ENCODE measurements at regions not wholly inside any gene's neighbourhood (a gene's known extent, or its start where the extent isn't known, plus 50 kb on each side); places are given as distances from the start of the nearest gene placed in this dataset.

DNA sequence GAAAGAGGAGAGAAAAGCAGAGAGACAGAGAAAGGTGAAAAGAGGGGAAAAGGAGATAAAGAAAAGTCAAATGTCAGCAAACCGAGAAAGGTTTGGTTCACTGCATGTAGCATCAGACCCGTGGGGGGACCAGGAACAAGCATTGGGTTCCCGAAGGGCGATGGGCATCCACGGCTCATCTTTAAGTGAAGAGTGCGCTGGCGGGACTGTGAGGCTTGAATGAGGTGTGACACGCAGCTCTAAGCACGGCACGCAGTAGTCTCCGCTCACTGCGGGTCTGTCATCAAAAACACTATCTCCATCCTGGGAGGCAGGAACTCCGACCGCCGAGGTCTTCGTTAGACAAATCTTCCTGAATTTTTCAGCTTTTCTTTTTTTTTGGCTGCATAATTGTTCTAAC, 173.4 kb upstream of the PFKP start:
- no CpG with 5 or more reads among the region's 16 CpGs for WGBS, 2 donors (ENCODE audit: extremely low coverage in 2 of 2, insufficient read length in 2 of 2, insufficient replicate concordance in 1 of 2)
- DNase-seq (ENCODE audit: low spot score), result no peak

DNA sequence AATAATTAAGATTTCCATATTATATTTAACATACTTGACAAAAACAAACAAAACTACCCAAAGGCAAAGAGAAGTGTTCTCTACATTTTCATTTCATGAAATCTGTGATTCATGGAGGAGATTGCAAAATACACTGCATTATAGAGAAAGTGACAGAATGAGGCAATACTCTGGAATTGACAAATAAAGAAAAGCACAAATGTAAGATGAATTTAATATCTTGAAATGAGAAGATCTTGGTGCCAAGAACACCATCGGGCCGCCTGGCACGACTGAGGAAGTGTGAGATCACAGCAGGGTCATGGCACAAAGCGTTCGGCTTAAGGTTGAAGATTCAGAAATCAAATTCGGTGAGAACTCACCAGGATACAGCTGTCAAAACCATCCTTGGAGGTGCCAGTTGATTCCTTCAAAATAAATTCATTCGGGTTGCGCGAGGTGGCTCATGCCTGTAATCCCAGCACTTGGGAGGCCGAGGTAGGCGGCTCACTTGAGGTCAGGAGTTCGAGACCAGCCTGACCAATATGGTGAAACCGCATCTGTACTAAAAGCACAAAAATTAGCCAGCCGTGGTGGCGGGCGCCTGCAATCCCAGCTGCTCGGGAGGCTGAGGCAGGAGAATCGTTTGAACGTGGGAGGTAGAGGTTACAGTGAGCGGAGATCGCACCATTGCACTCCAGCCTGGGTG, 174.0 kb upstream of the PFKP start:
- H3K4me2 ChIP-seq (ENCODE audit: insufficient read depth, low read length, poor library complexity, severe bottlenecking), result no peak overlapping the region
- no peak overlapping the region for H2BK12ac ChIP-seq (ENCODE audit: low read length)
- no peak overlapping the region for H3K18ac ChIP-seq (ENCODE audit: low read length)
- no peak overlapping the region for H3K14ac ChIP-seq (ENCODE audit: low read length)
- no peak overlapping the region for H3K9ac ChIP-seq (ENCODE audit: low read depth, low read length, poor library complexity)
- H3K9me3 ChIP-seq (replicated peaks in 1 of 2; ENCODE audit: control insufficient read depth in 2 of 2, insufficient read depth in 1 of 2, low read depth in 1 of 2, low read length in 2 of 2), result no peaks in the 10 kb centered on the region
- no CpG with 5 or more reads among the region's 21 CpGs for WGBS, 2 donors (ENCODE audit: extremely low coverage in 2 of 2, insufficient read length in 2 of 2, insufficient replicate concordance in 1 of 2)
- H2AK5ac ChIP-seq (ENCODE audit: low read depth, low read length), result no peak overlapping the region
- H2AFZ ChIP-seq (ENCODE audit: low read length), result no peak overlapping the region
- no peak overlapping the region for H4K91ac ChIP-seq (ENCODE audit: low read depth, low read length, poor library complexity)
- H3K4ac ChIP-seq (ENCODE audit: low read length), result no peak overlapping the region
- H3K23ac ChIP-seq (ENCODE audit: low read depth, low read length, poor library complexity), result no peak overlapping the region
- H3K4me1 ChIP-seq (ENCODE audit: control insufficient read depth in 2 of 2, insufficient read depth in 1 of 2, low read depth in 1 of 2, low read length in 2 of 2), result peaks cover 0 to 4% of the 10 kb centered on the region in 2 donors
- H4K8ac ChIP-seq (ENCODE audit: low read depth, low read length), result no peak overlapping the region
- H3K36me3 ChIP-seq (replicated peaks in 1 of 2; ENCODE audit: control insufficient read depth in 2 of 2, insufficient read depth in 2 of 2, low read length in 2 of 2), result no peaks in the 10 kb centered on the region
- H3K4me3 ChIP-seq (ENCODE audit: low read length in 2 of 2), result no peak overlapping the region
- H2BK120ac ChIP-seq (ENCODE audit: low read depth, low read length), result no peak overlapping the region
- no peaks in the 10 kb centered on the region for H3K27me3 ChIP-seq (ENCODE audit: control insufficient read depth in 3 of 3, insufficient read depth in 3 of 3, low read depth in 1 of 3, low read length in 3 of 3)
- no peak overlapping the region for H2BK15ac ChIP-seq (ENCODE audit: low read length)
- no peak overlapping the region for H3K27ac ChIP-seq (replicated peaks; ENCODE audit: low read length)
- no peak overlapping the region for H2BK5ac ChIP-seq (ENCODE audit: low read length)
- no peak for DNase-seq (ENCODE audit: low spot score)
- no peaks in the 10 kb centered on the region for H3K79me1 ChIP-seq (ENCODE audit: low read depth, low read length)

More for the DNA sequence above, 173.4 kb upstream of the PFKP start:
- Histone ChIP-seq H2BK15ac (ENCODE audit: low read length) (peak overlapping the region; percentile 45), H3K4ac (ENCODE audit: low read length) (no peak overlapping the region), H3K27ac (replicated peaks; ENCODE audit: low read length) (no peak overlapping the region), H3K14ac (ENCODE audit: low read length) (no peak overlapping the region), H3K79me1 (ENCODE audit: low read depth, low read length) (no peaks in the 10 kb centered on the region), H3K4me2 (ENCODE audit: insufficient read depth, low read length, poor library complexity, severe bottlenecking) (no peak overlapping the region), H2AK5ac (ENCODE audit: low read depth, low read length) (no peak overlapping the region), H3K9ac (ENCODE audit: low read depth, low read length, poor library complexity) (no peak overlapping the region), H2BK5ac (ENCODE audit: low read length) (no peak overlapping the region), H2BK120ac (ENCODE audit: low read depth, low read length) (no peak overlapping the region), H2BK12ac (ENCODE audit: low read length) (no peak overlapping the region), H4K8ac (ENCODE audit: low read depth, low read length) (no peak overlapping the region), H3K36me3 (replicated peaks in 1 of 2; ENCODE audit: control insufficient read depth in 2 of 2, insufficient read depth in 2 of 2, low read length in 2 of 2) (no peaks in the 10 kb centered on the region), H3K18ac (ENCODE audit: low read length) (peak overlapping the region; percentile 20), H3K9me3 (replicated peaks in 1 of 2; ENCODE audit: control insufficient read depth in 2 of 2, insufficient read depth in 1 of 2, low read depth in 1 of 2, low read length in 2 of 2) (no peaks in the 10 kb centered on the region), H3K4me3 (ENCODE audit: low read length in 2 of 2) (no peak overlapping the region), H2AFZ (ENCODE audit: low read length) (no peak overlapping the region), H3K4me1 (ENCODE audit: control insufficient read depth in 2 of 2, insufficient read depth in 1 of 2, low read depth in 1 of 2, low read length in 2 of 2) (peaks cover 0 to 4% of the 10 kb centered on the region in 2 donors), H4K91ac (ENCODE audit: low read depth, low read length, poor library complexity) (no peak overlapping the region), H3K23ac (ENCODE audit: low read depth, low read length, poor library complexity) (no peak overlapping the region), H3K27me3 (ENCODE audit: control insufficient read depth in 3 of 3, insufficient read depth in 3 of 3, low read depth in 1 of 3, low read length in 3 of 3) (no peaks in the 10 kb centered on the region)

DNA sequence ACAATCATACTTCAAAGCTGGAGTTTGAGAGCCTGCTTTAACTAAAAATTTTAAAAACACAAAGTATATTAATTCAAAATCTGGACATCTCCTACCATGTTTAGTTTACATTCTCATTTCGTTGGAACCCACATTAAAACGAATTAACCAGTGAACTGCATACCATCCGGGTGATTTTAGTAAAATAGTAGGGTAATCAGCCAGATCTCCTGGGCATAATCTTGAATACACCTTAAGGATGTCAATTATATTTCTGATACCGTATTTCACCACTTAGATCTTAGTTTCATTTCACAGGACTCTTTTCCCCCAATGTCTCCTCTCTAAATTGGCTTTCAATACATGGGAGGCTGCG, 175.6 kb upstream of the PFKP start:
- Histone ChIP-seq H3K27me3 (ENCODE audit: control insufficient read depth in 3 of 3, insufficient read depth in 3 of 3, low read depth in 1 of 3, low read length in 3 of 3) (no peaks in the 10 kb centered on the region), H4K8ac (ENCODE audit: low read depth, low read length) (no peak overlapping the region), H4K91ac (ENCODE audit: low read depth, low read length, poor library complexity) (no peak overlapping the region), H2AK5ac (ENCODE audit: low read depth, low read length) (no peak overlapping the region), H3K4me1 (ENCODE audit: control insufficient read depth in 2 of 2, insufficient read depth in 1 of 2, low read depth in 1 of 2, low read length in 2 of 2) (peaks cover 0 to 4% of the 10 kb centered on the region in 2 donors), H2BK12ac (ENCODE audit: low read length) (no peak overlapping the region), H3K9ac (ENCODE audit: low read depth, low read length, poor library complexity) (no peak overlapping the region), H2BK15ac (ENCODE audit: low read length) (no peak overlapping the region), H3K4me2 (ENCODE audit: insufficient read depth, low read length, poor library complexity, severe bottlenecking) (no peak overlapping the region), H2BK120ac (ENCODE audit: low read depth, low read length) (no peak overlapping the region), H3K79me1 (ENCODE audit: low read depth, low read length) (no peaks in the 10 kb centered on the region), H3K4me3 (ENCODE audit: low read length in 2 of 2) (no peak overlapping the region), H3K4ac (ENCODE audit: low read length) (no peak overlapping the region), H3K9me3 (replicated peaks in 1 of 2; ENCODE audit: control insufficient read depth in 2 of 2, insufficient read depth in 1 of 2, low read depth in 1 of 2, low read length in 2 of 2) (no peaks in the 10 kb centered on the region), H3K14ac (ENCODE audit: low read length) (no peak overlapping the region), H2AFZ (ENCODE audit: low read length) (no peak overlapping the region), H3K23ac (ENCODE audit: low read depth, low read length, poor library complexity) (no peak overlapping the region), H3K36me3 (replicated peaks in 1 of 2; ENCODE audit: control insufficient read depth in 2 of 2, insufficient read depth in 2 of 2, low read length in 2 of 2) (no peaks in the 10 kb centered on the region), H3K27ac (replicated peaks; ENCODE audit: low read length) (no peak overlapping the region), H3K18ac (ENCODE audit: low read length) (no peak overlapping the region), H2BK5ac (ENCODE audit: low read length) (no peak overlapping the region)
- no peak for DNase-seq (ENCODE audit: low spot score)
- WGBS, 2 donors (ENCODE audit: extremely low coverage in 2 of 2, insufficient read length in 2 of 2, insufficient replicate concordance in 1 of 2), result no CpG with 5 or more reads among the region's 5 CpGs

DNA sequence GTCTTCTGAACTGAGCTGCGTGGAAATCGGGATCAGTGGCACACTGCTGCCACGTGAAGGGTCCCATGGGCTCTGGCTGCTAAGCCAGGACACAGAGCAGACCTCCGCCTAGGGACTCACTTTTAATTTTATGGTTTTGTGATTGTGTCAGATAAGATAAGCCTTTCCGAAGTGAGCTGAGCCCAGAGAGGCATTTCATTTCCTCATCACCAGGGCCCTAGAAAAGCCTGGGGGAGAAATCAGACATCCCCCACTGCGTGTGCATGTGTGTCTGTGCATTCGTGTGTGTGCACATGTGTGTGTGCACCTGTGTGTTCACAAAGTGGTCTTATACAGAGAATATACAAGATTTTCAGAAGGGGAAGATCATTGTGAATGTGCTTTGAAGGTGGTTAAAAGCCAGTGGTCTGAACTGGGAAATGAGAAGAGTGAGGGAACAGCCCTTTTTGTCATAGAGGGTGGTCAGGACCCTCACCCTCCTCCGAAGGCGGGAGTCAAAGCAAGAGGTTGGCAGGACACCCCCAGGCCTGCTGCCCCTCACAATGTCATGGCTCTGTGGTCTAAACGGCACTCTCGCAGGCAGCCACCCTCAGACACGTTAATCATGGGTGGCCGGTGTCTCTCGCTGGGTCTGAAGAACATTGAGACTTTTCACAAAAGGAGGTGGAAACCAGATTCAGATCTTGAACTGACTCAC, 176.1 kb upstream of the PFKP start:
- no peak overlapping the region for H4K8ac ChIP-seq (ENCODE audit: low read depth, low read length)
- peaks cover 0 to 4% of the 10 kb centered on the region in 2 donors for H3K4me1 ChIP-seq (ENCODE audit: control insufficient read depth in 2 of 2, insufficient read depth in 1 of 2, low read depth in 1 of 2, low read length in 2 of 2)
- H2BK15ac ChIP-seq (ENCODE audit: low read length), result no peak overlapping the region
- DNase-seq (ENCODE audit: low spot score), result no peak
- no peak overlapping the region for H3K27ac ChIP-seq (replicated peaks; ENCODE audit: low read length)
- no peak overlapping the region for H3K9ac ChIP-seq (ENCODE audit: low read depth, low read length, poor library complexity)
- WGBS, 2 donors (ENCODE audit: extremely low coverage in 2 of 2, insufficient read length in 2 of 2, insufficient replicate concordance in 1 of 2), result no CpG with 5 or more reads among the region's 14 CpGs
- no peak overlapping the region for H2BK5ac ChIP-seq (ENCODE audit: low read length)
- no peak overlapping the region for H2BK12ac ChIP-seq (ENCODE audit: low read length)
- H2BK120ac ChIP-seq (ENCODE audit: low read depth, low read length), result no peak overlapping the region
- no peaks in the 10 kb centered on the region for H3K9me3 ChIP-seq (replicated peaks in 1 of 2; ENCODE audit: control insufficient read depth in 2 of 2, insufficient read depth in 1 of 2, low read depth in 1 of 2, low read length in 2 of 2)
- H3K27me3 ChIP-seq (ENCODE audit: control insufficient read depth in 3 of 3, insufficient read depth in 3 of 3, low read depth in 1 of 3, low read length in 3 of 3), result peaks cover 0 to 3% (median 0%) of the 10 kb centered on the region in 3 experiments
- H2AK5ac ChIP-seq (ENCODE audit: low read depth, low read length), result no peak overlapping the region
- no peak overlapping the region for H2AFZ ChIP-seq (ENCODE audit: low read length)
- H3K4me3 ChIP-seq (ENCODE audit: low read length in 2 of 2), result no peak overlapping the region
- H4K91ac ChIP-seq (ENCODE audit: low read depth, low read length, poor library complexity), result no peak overlapping the region
- no peak overlapping the region for H3K23ac ChIP-seq (ENCODE audit: low read depth, low read length, poor library complexity)
- no peak overlapping the region for H3K14ac ChIP-seq (ENCODE audit: low read length)
- H3K36me3 ChIP-seq (replicated peaks in 1 of 2; ENCODE audit: control insufficient read depth in 2 of 2, insufficient read depth in 2 of 2, low read length in 2 of 2), result no peaks in the 10 kb centered on the region
- no peak overlapping the region for H3K4ac ChIP-seq (ENCODE audit: low read length)
- H3K4me2 ChIP-seq (ENCODE audit: insufficient read depth, low read length, poor library complexity, severe bottlenecking), result no peak overlapping the region
- H3K18ac ChIP-seq (ENCODE audit: low read length), result no peak overlapping the region
- no peaks in the 10 kb centered on the region for H3K79me1 ChIP-seq (ENCODE audit: low read depth, low read length)
